Right lobe of liver (tissue), 6 donors: ENCODE measurements at regions not wholly inside any gene's neighbourhood (a gene's known extent, or its start where the extent isn't known, plus 50 kb on each side); places are given as distances from the start of the nearest gene placed in this dataset.

Experiments used
- ATAC-seq, 4 donors: fragments of 200-7000 bp; cut with Tn5 transposase; one replicate each; pipeline ENCODE4 v1.9.1; 2020; ENCODE audit warnings: mild to moderate bottlenecking in 4 of 4, moderate library complexity in 4 of 4
- DNase-seq, 3 donors: peaks; one replicate each; pipeline ENCODE4 v3.0.0-alpha.2; 2020
- H3K27ac ChIP-seq, 3 donors: fragments of 200-600 bp; one replicate each; pipeline ENCODE4 v1.8.0; 2022
- H3K27me3 ChIP-seq, 2 donors: fragments of 200-600 bp; one replicate each; pipeline ENCODE4 v1.8.0; 2022
- H3K36me3 ChIP-seq, 4 donors: fragments of 200-600 bp; sonication (generic) in 1 of 4; one replicate each; pipeline versions ENCODE4 v1.5.1 to v1.8.0; 2017 to 2022; ENCODE audit warnings: control low read depth in 1 of 4
- H3K4me1 ChIP-seq, 4 donors: fragments of 200-600 bp; sonication (generic) in 1 of 4; one replicate each; pipeline versions ENCODE4 v1.5.1 to v1.8.0; 2017 to 2022; ENCODE audit warnings: control low read depth in 1 of 4
- H3K4me3 ChIP-seq, 3 donors: fragments of 200-600 bp; one replicate each; pipeline ENCODE4 v1.8.0; 2022
- H3K9me3 ChIP-seq, 4 donors: fragments of 200-600 bp; sonication (generic) in 1 of 4; one replicate each; pipeline versions ENCODE4 v1.5.1 to v1.8.0; 2017 to 2022; ENCODE audit warnings: control low read depth in 1 of 4
- CTCF ChIP-seq, 4 donors: fragments of 200-600 bp in 3 of 4; fragments of 450-650 bp in 1 of 4; IDR thresholded peaks; one replicate each; pipeline versions ENCODE4 v1.5.1 to v1.8.0; 2016 to 2022; ENCODE audit warnings: antibody characterized with exemption in 4 of 4, mild to moderate bottlenecking in 2 of 4
- POLR2A ChIP-seq: fragments of 450-650 bp; IDR thresholded peaks from one replicate; pipeline ENCODE4 v1.6.1; 2017; ENCODE audit warnings: antibody characterized with exemption, mild to moderate bottlenecking
- WGBS: methylation state at CpG from one replicate; pipeline ENCODE4 v1.1.6; 2018; ENCODE audit warnings: low coverage, low lambda C conversion rate; ENCODE audit not compliant: insufficient coverage; ENCODE audit errors: missing lambda C conversion rate; 5-methylcytosine and 5-hydroxymethylcytosine counted together
- intact Hi-C, 2 donors: fragments of 100-400 bp; cut with DNase I; formaldehyde crosslinking; loops; one replicate each; pipeline versions ENCODE4 v1.11.2 to v1.14.1; 2022
- donor health status: DM: no; HTN: yes; CAD: no.
- donor health status: DM: no; HTN: no; CAD: no.
- donor health status: DM: no; HTN: no; CAD: no.
- donor health status: DM: no; HTN: yes; CAD: no.
- donor health status: DM: no; HTN: yes; CAD: no.

GRCh38 chr2:23268467-23269263 is 116.3 kb upstream of the KLHL29 start:
- H3K4me3 ChIP-seq: no peak overlapping the region

GRCh38 chr2:23269747-23270146 is 115.2 kb upstream of the KLHL29 start:
- H3K4me1 ChIP-seq: peaks cover 0 to 11% (median 0%) of the 10 kb centered on the region in 4 donors
- no peaks in the 10 kb centered on the region for H3K27me3 ChIP-seq
- H3K9me3 ChIP-seq: no peaks in the 10 kb centered on the region
- peak overlapping the region in 1 of 3 donors; percentile 60 for H3K27ac ChIP-seq
- no peak overlapping the region for H3K4me3 ChIP-seq
- TF ChIP-seq CTCF (IDR thresholded peaks at IDR 0.05) (no peak), POLR2A (no peak)
- ATAC-seq (no peak), DNase-seq (no peak)
- no peaks in the 10 kb centered on the region for H3K36me3 ChIP-seq
- intact Hi-C loops: no loop called here
- WGBS: 67% methylated on average over 3 of the region's 3 CpGs

More at GRCh38 chr2:23268467-23269263, 116.3 kb upstream of the KLHL29 start:
- DNase-seq: no peak
- intact Hi-C loops: no loop called here
- Histone ChIP-seq H3K27me3 (no peaks in the 10 kb centered on the region), H3K36me3 (no peaks in the 10 kb centered on the region), H3K27ac (peak overlapping the region; percentile 2 to 60 (median 55)), H3K9me3 (no peaks in the 10 kb centered on the region), H3K4me1 (peaks cover 0 to 11% (median 0%) of the 10 kb centered on the region in 4 donors)
- 20% methylated on average over 3 of the region's 3 CpGs for WGBS
- TF ChIP-seq POLR2A: no peak
- no peak for TF ChIP-seq CTCF (IDR thresholded peaks at IDR 0.05)
- peak; percentile 88 to 97 (median 95) for ATAC-seq

GRCh38 chr2:23270810-23271209 is 114.2 kb upstream of the KLHL29 start:
- Histone ChIP-seq H3K27ac (no peak overlapping the region), H3K36me3 (no peaks in the 10 kb centered on the region), H3K4me3 (no peak overlapping the region), H3K9me3 (no peaks in the 10 kb centered on the region), H3K4me1 (peaks cover 0 to 11% (median 0%) of the 10 kb centered on the region in 4 donors), H3K27me3 (no peaks in the 10 kb centered on the region)
- intact Hi-C loops: no loop called here
- 88% methylated on average over 1 of the region's 1 CpG for WGBS
- TF ChIP-seq POLR2A: no peak
- TF ChIP-seq CTCF (IDR thresholded peaks at IDR 0.05): no peak
- no peak for DNase-seq
- no peak for ATAC-seq

- no peak for ATAC-seq
- H3K9me3 ChIP-seq: no peaks in the 10 kb centered on the region
- TF ChIP-seq POLR2A (no peak), CTCF (IDR thresholded peaks at IDR 0.05) (no peak)
- no peaks in the 10 kb centered on the region for H3K27me3 ChIP-seq
- 83% methylated on average over 4 of the region's 4 CpGs for WGBS
- intact Hi-C loops: no loop called here
- H3K27ac ChIP-seq: no peak overlapping the region
- H3K4me3 ChIP-seq: no peak overlapping the region
- peaks cover 0 to 11% (median 0%) of the 10 kb centered on the region in 4 donors for H3K4me1 ChIP-seq
- no peak for DNase-seq
- no peaks in the 10 kb centered on the region for H3K36me3 ChIP-seq
Observed at GRCh38 chr2:23271230-23271629, 113.7 kb upstream of the KLHL29 start.
